Cardiac fibroblast (primary cell): ENCODE measurements at regions not wholly inside any gene's neighbourhood (a gene's known extent, or its start where the extent isn't known, plus 50 kb on each side); places are given as distances from the start of the nearest gene placed in this dataset.
A peak's percentile ranks its signal among the peaks of the same experiment; 100 is the strongest.

Source experiments
- DNase-seq, 2 donors: peaks; one replicate each; pipeline versions ENCODE4 v3.0.0 to v3.0.0-alpha.2; 2010; ENCODE audit warnings: low read depth in 2 of 2
- H3K4me3 ChIP-seq, 2 donors: replicated peaks in 1 of 2; 1 replicate in 1 of 2; 2 replicates in 1 of 2; pipeline ENCODE4 v1.5.1; 2011; ENCODE audit warnings: low read depth in 2 of 2, low read length in 2 of 2, mild to moderate bottlenecking in 2 of 2, moderate library complexity in 1 of 2
- TF ChIP-seq, protein P1 (sequence below): IDR thresholded peaks from one replicate; pipeline ENCODE4 v1.5.1; 2011; ENCODE audit warnings: low read depth, mild to moderate bottlenecking, low read length, inconsistent platforms

DNA sequence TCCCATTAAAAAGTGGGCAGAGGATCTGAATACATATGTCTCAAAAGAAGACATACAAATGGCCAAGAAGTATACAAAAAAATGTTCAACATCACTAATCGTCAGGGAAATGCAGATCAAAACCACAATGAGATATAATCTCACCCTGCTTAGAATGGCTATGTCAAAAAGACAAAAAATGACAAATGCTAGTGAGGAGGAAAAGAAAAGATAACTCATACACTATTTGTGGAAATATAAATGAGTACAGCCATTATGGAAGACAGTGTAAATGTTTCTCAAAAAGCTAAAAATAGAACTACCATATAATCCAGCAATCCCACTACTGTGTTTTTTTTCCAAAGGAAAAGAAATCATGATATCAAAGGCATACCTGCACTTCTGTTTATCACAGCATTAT is 450.7 kb downstream of the EFNA5 start:
- no peak for DNase-seq
- TF ChIP-seq, protein P1, sequence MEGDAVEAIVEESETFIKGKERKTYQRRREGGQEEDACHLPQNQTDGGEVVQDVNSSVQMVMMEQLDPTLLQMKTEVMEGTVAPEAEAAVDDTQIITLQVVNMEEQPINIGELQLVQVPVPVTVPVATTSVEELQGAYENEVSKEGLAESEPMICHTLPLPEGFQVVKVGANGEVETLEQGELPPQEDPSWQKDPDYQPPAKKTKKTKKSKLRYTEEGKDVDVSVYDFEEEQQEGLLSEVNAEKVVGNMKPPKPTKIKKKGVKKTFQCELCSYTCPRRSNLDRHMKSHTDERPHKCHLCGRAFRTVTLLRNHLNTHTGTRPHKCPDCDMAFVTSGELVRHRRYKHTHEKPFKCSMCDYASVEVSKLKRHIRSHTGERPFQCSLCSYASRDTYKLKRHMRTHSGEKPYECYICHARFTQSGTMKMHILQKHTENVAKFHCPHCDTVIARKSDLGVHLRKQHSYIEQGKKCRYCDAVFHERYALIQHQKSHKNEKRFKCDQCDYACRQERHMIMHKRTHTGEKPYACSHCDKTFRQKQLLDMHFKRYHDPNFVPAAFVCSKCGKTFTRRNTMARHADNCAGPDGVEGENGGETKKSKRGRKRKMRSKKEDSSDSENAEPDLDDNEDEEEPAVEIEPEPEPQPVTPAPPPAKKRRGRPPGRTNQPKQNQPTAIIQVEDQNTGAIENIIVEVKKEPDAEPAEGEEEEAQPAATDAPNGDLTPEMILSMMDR, result no peak

DNA sequence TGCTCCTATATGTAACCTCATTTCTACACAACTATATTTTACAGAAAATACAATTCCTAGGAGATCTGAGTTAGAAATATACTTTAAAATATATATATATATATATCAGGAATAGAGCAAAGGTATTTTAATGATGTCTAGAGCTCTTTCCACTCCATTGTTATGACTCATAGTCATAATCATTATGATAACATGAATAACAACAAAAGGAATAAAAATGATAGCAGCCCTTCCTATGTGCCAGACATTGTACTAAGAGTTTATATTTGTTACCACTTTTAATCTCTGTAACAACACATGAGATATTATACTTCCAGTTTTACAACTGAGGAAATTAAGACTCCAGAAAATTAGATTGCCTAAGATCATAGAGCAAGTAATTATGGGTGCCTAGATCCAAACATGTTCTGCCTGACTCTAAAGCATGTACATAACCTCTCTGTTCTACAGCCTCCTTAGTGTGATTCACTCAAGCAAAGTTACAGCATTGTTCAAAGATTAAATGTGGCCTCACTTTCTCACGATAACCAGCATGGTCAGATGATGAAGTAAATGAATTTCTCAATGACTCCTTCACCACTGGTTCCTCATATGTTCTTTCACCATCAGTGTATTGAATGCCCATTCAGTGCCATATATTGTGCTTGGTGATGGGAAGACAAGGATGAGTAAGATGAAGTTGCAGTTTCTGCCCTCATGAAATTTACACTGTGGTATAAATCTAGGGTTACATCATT is 452.1 kb downstream of the EFNA5 start:
- H3K4me3 ChIP-seq, result no peak overlapping the region
- TF ChIP-seq, protein P1, result no peak
- DNase-seq, result peak; percentile 36 to 75

More for the DNA sequence above, 450.7 kb downstream of the EFNA5 start:
- H3K4me3 ChIP-seq, result no peak overlapping the region

DNA sequence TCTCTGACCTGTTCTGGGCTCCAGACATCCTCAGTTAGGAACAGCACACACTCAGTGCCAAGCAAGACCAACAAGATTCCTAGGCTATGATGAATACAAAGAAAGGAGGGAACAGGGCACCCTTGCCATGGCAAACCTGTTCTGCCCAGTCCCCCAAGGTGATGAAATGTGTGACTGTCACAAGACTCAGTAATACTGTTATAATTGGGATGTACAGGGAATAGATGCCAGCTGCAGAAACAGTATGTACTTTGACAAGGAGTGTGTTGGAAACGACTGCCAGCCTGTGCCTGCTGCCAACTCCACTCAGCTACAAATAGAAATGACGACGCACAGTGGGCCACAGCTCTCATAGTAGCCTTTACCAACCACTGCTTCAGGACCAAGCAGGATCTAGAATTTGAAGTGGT is 453.0 kb downstream of the EFNA5 start:
- TF ChIP-seq, protein P1, result no peak
- peak in 1 of 2 donors; percentile 3 for DNase-seq
- no peak overlapping the region for H3K4me3 ChIP-seq

DNA sequence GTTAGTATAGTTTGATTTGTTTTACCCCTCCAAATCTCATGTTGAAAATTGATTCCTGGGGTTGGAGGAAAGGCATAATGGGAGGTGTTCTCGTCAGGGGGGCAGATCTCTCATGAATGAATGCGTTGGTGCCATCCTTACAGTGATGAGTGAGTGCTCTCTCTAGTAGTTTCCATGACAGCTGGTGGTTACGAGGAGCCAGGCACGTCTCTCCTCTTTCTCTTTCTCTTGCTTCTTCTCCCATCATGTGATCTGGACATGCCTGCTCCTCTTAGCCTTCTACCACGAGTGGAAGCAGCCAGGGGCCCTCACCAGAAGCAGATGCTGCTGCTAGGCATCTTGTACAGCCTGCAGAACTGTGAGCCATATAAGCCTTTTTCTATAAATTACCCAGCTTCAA is 454.1 kb downstream of the EFNA5 start:
- H3K4me3 ChIP-seq, result no peak overlapping the region
- DNase-seq, result no peak
- TF ChIP-seq, protein P1, result no peak

DNA sequence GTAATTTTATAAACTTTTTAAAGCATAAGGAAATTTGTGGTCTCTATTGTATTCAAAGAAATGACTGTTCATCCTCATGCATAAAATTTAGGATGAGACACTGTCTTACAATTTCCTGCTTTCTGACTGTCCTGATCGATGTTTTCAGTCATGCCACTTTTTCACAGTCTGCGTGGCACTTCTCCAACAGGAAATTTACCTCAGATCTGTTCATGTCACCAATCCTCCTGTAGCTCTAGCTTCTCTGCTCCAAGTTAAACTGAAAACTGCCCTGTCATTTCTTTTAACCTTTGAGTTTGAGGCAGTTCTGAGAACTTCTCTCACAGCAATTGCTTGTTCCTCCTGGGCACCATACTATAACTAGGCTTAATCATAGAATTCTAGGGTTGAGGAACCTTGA is 455.1 kb downstream of the EFNA5 start:
- DNase-seq, result peak in 1 of 2 donors; percentile 25
- no peak overlapping the region for H3K4me3 ChIP-seq
- TF ChIP-seq, protein P1, result no peak

DNA sequence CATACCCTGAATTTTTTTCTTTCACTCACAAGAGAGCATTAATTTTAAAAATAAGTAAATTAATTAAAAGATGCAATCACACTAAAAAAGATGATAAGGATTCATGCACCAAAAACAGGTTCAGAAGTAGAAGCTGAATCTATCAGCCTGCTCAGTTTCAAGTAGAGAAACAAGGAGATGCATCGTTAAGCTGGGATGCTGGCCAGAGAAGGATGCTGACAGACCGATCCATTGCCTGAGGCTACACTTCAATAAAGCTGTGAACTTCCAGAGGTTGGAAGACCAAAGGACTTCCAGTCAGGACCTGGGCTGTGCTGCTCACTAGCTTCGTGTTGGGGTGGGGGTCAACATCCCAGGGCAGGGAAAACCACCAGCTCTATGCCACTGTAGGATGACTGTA is 457.7 kb downstream of the EFNA5 start:
- no peak overlapping the region for H3K4me3 ChIP-seq

More for the DNA sequence above, 457.7 kb downstream of the EFNA5 start:
- DNase-seq, result no peak
- TF ChIP-seq, protein P1, result no peak
